HG02970 (cell line): ENCODE measurements at regions not wholly inside any gene's neighbourhood (a gene's known extent, or its start where the extent isn't known, plus 50 kb on each side); places are given as distances from the start of the nearest gene placed in this dataset.
"Not testable (repeated sequence)": the region's sequence is repeated elsewhere in the genome, so short reads cannot be mapped to it uniquely, and the experiment has no call there.

ENCODE experiments used
- ATAC-seq: cut with Tn5 transposase; IDR thresholded peaks from one replicate; pipeline ENCODE4 v1.9.1; 2021; ENCODE audit warnings: mild to moderate bottlenecking, moderate library complexity, moderate number of reproducible peaks; ENCODE audit not compliant: unreplicated experiment, low FRiP score

- no peak for ATAC-seq
These were observed 139.7 kb upstream of the PCGF5 start for GRCh38 chr10:91080776-91081175.

- ATAC-seq: no peak
These were observed 138.0 kb upstream of the PCGF5 start for GRCh38 chr10:91082447-91082846.

- no peak for ATAC-seq
These were observed 131.9 kb upstream of the PCGF5 start for GRCh38 chr10:91088300-91089140.

- no peak for ATAC-seq
These were observed 129.5 kb upstream of the PCGF5 start for GRCh38 chr10:91090761-91091529.

GRCh38 chr10:91091780-91092179 lies 128.7 kb upstream of the PCGF5 start:
- ATAC-seq: no peak

GRCh38 chr10:91096274-91096673 lies 124.2 kb upstream of the PCGF5 start:
- ATAC-seq: no peak

- ATAC-seq: no peak
These were observed 123.2 kb upstream of the PCGF5 start for GRCh38 chr10:91097313-91097712.

GRCh38 chr10:91098021-91098420 lies 122.4 kb upstream of the PCGF5 start:
- ATAC-seq: not testable (repeated sequence)

GRCh38 chr10:91103384-91104192 lies 116.9 kb upstream of the PCGF5 start:
- no peak for ATAC-seq

GRCh38 chr10:91104193-91105041 lies 116.0 kb upstream of the PCGF5 start:
- no peak for ATAC-seq

GRCh38 chr10:91105269-91105668 lies 115.2 kb upstream of the PCGF5 start:
- ATAC-seq: no peak

GRCh38 chr10:91108820-91109219 lies 111.6 kb upstream of the PCGF5 start:
- no peak for ATAC-seq

- no peak for ATAC-seq
These were observed 109.4 kb upstream of the PCGF5 start for GRCh38 chr10:91111060-91111459.

- ATAC-seq: no peak
These were observed 104.7 kb upstream of the PCGF5 start for GRCh38 chr10:91115618-91116390.

- no peak for ATAC-seq
These were observed 103.0 kb upstream of the PCGF5 start for GRCh38 chr10:91117505-91117904.

GRCh38 chr10:91120348-91120747 lies 100.1 kb upstream of the PCGF5 start:
- no peak for ATAC-seq

- ATAC-seq: no peak
These were observed 97.2 kb upstream of the PCGF5 start for GRCh38 chr10:91123261-91123660.

- ATAC-seq: no peak
These were observed 96.4 kb upstream of the PCGF5 start for GRCh38 chr10:91124016-91124415.

- no peak for ATAC-seq
These were observed 94.0 kb upstream of the PCGF5 start for GRCh38 chr10:91126471-91126870.
